ENCODE measurements at regions not wholly inside any gene's neighbourhood (a gene's known extent, or its start where the extent isn't known, plus 50 kb on each side); places are given as distances from the start of the nearest gene placed in this dataset.

DNA sequence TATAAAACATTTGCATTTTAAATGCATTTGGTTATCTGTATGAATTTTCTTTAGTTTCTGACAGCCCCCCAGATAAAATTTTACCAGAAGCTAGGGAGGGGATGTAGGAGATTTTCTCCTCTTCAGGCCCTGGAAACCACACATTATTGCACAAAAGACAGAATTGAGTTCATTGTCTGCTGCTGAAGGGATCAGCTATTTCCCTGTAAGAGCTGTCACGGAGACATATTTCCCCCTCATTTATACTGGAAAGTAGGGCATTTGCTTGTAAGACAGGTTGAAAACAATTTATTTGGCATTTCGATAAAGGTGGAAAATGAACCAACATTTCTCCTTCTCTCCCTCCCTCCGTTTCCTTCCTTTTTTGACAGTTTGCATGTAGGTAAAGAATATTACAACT is 241.3 kb upstream of the LCORL start:
- TF ChIP-seq, protein P1, sequence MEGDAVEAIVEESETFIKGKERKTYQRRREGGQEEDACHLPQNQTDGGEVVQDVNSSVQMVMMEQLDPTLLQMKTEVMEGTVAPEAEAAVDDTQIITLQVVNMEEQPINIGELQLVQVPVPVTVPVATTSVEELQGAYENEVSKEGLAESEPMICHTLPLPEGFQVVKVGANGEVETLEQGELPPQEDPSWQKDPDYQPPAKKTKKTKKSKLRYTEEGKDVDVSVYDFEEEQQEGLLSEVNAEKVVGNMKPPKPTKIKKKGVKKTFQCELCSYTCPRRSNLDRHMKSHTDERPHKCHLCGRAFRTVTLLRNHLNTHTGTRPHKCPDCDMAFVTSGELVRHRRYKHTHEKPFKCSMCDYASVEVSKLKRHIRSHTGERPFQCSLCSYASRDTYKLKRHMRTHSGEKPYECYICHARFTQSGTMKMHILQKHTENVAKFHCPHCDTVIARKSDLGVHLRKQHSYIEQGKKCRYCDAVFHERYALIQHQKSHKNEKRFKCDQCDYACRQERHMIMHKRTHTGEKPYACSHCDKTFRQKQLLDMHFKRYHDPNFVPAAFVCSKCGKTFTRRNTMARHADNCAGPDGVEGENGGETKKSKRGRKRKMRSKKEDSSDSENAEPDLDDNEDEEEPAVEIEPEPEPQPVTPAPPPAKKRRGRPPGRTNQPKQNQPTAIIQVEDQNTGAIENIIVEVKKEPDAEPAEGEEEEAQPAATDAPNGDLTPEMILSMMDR (conservative IDR thresholded peaks at IDR 0.05; ENCODE audit: low read length): no peak
- no peak for TF ChIP-seq EZH2phosphoT487 (IDR thresholded peaks at IDR 0.05; ENCODE audit: borderline replicate concordance)

All from Loucy (cell line).